NCI-H2107 treated with DMSO at 0.1 percent for 48 hours (cell line): ENCODE measurements at regions not wholly inside any gene's neighbourhood (a gene's known extent, or its start where the extent isn't known, plus 50 kb on each side); places are given as distances from the start of the nearest gene placed in this dataset.
A peak's percentile ranks its signal among the peaks of the same experiment; 100 is the strongest.
"Not testable (repeated sequence)": the region's sequence is repeated elsewhere in the genome, so short reads cannot be mapped to it uniquely, and the experiment has no call there.

Experiments used
- DNase-seq: peaks from one replicate; lab custom pipeline; 2025; ENCODE audit not compliant: unreplicated experiment; lab: John Stamatoyannopoulos, UW

- DNase-seq: no peak
Observed at GRCh38 chr9:89670801-89671434, 66.1 kb downstream of the GADD45G start.

- DNase-seq: no peak
Observed at GRCh38 chr9:89674667-89675057, 69.8 kb downstream of the GADD45G start.

DNA sequence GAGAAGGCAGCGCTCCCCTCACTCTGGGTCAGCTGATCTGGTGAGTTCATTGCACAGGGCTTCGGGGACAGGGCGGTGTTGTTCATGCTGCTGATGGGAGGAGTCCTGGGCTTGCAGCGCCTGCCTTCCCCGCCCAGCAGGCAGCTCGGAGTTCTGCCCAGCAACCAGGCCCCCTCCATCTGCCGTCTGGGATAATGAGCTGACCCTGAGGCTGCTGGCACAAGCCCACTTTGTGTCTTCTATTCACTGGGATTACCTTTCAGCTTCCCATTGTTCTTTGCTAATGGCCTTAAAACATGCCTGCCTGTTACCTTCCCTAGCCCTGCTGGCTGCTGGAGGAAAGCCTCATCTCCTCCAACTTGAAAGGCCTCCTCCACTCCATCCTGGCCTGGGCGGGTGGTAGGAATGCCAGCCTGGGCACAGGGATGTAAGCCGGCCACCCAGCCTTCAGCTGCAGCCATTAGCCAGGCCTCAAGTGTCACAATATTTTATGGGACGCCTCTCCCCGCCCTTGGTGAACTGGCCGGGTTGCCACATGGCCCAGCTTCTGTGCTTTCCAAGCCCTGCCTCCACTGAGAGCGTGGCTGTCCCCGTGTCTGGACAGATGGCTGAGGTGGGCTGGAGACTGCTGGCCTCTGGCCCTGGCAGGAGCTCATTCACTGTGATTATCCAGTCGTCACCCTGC lies 70.4 kb downstream of the GADD45G start:
- peak; percentile 92 for DNase-seq

- peak; percentile 88 for DNase-seq
Observed at GRCh38 chr9:89676281-89676680, 71.5 kb downstream of the GADD45G start.

- DNase-seq: peak; percentile 92
Observed at GRCh38 chr9:89677702-89678395, 73.0 kb downstream of the GADD45G start.

DNA sequence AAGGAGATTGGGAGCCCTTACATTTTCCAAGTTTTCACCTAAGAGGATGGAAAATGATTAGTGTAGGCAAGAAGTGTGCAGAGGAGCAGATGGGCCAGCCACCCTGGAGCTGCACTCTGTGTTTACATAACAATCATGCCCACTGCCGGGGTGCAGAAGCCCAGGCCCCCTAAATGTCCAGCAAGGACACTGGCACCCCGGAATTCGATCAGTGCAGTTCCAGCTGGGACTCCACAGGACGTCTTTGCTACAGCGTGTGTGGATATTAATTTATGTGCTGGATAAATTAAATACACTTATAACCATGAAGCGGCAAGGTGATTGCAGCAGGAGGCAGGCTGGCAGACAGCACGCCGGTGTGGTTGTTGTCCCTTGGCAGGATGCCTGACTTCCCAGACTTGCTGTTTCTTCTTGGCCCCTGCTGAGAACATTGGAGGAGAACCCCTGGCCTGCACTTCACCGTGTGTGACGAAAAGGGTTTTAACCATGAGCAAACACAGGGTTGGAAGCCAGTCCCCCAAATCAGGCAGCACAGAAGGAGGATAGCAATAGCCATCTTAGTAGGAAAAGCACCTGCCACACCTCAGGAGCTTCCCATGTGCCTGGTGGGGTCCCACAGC lies 73.7 kb downstream of the GADD45G start:
- DNase-seq: peak; percentile 93

DNA sequence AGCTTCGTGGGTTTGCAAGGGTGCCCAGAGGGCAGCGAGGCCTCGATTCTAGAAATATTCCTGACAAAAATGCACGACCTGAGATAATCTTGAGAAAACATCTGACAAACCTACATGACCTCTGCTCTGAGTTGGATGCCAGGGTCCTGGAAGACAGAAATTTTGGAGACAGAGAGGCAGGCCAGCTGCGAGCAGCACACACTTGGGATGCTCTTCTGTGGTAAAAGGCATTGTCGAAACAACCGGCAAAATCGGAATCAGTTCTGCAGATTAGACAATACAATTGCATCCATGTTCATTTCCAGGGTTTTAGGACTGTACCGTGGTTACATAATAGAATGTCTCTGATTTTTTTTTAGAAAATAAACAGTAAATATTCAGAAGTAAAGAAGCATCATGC lies 74.2 kb downstream of the GADD45G start:
- no peak for DNase-seq

DNA sequence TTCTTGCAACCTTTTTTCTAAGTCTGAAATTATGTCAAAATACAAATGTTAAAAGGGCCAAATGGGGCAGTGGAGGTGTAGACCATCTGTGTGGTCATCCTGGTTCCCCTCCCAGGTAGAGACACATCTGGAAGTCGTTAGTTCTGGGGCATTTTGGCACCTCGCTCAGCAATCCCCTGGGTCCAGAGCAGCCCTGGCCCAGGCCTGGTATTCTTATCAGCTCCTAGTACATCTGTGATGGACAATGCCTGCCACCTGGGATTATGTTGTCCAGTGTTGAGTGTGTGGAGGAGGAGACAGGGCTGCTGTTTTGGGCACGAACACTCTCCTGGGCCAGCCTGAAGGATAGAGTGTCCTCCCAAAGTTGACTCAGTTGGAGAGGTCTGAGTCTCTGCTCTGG lies 74.8 kb downstream of the GADD45G start:
- DNase-seq: no peak

DNA sequence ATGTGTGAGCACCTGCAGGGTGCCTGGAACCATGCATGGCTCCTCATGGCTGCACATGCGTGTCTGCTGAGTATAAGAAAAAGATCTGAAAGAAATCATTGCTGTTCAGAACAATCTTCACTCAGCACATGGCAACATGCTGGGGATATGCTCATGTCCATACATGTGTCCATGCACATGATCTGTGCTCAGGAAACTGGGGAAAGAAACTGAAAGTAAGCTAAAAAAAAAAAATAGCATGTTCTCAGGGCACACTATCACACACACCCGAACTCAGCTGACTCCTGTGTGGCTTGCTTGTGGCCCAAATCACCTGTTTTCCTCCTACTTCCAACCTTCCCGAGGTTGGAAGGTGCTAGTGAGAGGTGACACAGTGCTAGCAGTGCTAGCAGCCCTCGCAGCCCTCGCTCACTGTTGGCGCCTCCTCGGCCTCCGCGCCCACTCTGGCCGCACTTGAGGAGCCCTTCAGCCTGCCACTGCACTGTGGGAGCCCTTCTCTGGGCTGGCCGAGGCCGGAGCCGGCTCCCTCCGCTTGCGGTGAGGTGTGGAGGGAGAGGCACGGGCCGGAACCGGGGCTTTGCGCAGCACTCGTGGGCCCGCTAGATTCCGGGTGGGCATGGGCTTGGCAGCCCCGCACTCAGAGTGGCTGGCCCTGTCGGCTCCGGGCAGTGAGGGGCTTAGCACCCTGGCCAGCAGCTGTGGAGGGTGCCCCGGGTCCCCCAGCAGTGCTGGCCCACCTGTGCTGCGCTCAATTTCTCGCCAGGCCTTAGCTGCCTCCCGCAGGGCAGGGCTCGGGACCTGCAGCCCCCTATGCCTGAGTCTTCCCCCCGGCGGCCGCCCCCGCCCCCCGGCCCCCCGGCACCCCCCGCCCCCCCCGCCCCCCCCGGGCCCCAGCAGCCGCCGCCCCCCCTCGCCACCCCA lies 76.0 kb downstream of the GADD45G start:
- DNase-seq: no peak

DNA sequence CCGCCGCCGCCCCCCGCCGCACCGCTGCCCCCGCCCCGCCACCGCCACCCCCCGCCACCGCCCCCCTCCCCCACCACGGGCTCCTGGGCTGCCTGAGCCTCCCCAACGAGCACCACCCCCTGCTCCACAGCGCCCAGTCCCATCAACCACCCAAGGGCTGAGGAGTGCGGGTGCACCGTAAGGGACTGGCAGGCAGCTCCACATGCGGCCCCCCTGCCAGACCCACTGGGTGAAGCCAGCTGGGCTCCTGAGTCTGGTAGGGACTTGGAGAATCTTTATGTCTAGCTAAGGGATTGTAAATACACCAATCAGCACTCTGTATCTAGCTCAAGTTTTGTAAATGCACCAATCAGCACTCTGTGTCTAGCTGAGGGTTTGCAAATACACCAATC lies 76.7 kb downstream of the GADD45G start:
- DNase-seq: not testable (repeated sequence)

- DNase-seq: no peak
Observed at GRCh38 chr9:89683626-89684025, 78.8 kb downstream of the GADD45G start.

DNA sequence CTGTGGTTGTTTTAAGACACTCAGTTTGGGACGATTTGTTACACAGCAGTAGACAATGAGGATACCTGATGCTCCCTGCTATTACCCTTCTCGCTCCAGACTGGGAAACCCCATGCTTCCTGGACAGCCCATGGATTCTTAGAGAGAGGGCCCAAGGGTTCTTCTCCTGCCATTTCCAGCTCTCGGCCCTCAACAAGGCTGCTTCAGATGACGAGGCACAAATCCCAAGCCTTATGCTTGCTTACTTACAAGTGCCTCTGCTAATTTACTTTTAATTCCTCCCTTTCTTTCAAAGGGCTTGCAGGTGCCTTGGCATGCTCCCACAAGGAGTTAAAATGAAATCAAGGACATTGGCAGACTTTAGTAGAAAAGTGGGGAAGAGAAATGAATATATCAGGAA lies 79.4 kb downstream of the GADD45G start:
- DNase-seq: no peak

DNA sequence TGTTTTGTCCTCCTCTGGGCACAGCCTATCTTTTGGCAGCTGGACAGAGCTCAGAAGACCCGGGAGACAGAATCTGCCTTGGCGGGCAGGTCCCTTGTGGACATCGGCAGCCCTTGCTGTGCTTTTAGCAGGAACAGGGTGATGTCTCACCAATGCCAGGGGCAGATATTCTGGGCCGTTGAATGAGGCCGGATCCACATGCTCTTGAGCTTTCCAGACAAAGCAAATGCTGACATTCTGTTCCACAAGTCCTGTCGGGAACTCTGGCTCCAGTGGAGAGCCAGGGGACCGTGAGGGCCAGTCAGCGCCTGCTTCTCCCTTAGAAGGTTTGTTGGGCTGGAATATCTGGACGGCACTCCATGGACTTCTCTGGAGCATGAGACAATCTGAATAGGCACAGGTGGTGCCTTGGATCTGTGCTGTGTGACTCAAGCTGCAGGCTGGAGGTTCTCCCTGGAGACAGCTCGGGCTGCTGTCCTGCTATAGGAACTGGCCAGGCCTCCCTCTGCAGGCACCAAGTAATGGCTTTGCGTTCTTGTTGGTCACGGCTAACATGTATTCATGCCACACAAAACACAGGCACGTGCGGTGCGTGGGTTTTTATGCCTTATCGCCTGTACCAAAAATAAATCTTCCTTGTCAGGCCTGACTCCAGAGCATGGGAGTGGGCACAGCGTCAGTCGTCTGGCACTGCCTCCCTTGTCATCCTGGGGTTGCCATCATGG lies 80.3 kb downstream of the GADD45G start:
- DNase-seq: no peak

DNA sequence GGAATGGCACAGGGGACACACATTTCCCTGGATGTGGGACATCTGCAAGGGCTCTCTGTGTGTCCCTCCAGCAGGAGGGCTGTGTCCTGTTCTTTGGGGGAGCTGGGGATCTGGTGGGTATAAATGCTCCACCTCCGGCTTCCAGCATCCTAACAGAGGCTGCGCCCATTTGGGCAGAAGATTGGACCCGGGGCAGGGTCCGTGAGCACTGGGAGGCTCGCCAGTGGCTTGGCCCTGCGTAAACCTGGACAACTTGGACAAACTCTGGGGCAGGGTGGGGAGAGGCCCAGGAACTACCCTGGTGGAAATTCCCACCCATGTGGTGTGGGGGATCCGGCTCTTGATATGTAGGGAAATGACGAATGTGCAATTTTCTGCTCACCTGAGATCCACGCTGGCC lies 80.9 kb downstream of the GADD45G start:
- DNase-seq: no peak

DNA sequence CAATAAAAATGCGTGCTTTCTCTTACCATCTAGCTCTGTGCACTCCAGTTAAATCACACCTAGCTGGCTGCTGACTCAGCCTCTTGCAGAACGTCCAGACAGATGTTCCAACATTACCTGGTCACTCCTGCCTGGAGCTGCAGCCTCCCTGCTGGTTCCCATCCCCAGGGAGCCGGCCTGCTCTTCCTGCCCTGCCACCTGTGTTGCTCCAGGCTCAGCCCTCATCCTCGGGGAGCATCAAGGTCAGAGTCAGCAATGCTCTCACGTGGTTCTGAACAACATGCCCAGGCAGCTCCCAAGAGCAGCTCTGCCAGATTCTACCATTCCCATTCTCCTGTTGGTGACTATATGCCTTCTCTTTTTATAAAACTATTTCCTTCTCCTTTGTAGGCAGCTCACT lies 81.3 kb downstream of the GADD45G start:
- DNase-seq: peak; percentile 85

DNA sequence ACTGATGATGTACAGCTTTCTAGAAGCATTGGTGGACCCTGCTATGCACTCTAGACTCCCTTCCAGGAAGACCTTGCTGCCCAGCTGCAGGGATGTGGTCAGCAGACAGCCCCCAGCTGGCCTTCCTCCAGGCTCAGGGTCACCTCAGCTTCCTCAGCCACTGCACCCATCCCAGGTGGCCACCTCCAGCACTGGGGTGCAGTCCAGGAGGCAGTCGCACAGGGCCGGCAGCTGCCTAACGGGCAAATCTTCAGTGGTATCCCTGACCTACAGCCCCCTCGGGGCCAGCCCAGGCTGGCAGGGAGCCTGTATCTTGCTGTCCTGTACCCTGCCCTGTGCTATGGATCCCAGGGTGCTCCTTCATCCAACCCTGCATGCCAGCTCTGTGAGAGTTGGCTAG lies 81.8 kb downstream of the GADD45G start:
- DNase-seq: no peak

GRCh38 chr9:89687188-89687587 lies 82.4 kb downstream of the GADD45G start:
- peak; percentile 84 for DNase-seq

DNA sequence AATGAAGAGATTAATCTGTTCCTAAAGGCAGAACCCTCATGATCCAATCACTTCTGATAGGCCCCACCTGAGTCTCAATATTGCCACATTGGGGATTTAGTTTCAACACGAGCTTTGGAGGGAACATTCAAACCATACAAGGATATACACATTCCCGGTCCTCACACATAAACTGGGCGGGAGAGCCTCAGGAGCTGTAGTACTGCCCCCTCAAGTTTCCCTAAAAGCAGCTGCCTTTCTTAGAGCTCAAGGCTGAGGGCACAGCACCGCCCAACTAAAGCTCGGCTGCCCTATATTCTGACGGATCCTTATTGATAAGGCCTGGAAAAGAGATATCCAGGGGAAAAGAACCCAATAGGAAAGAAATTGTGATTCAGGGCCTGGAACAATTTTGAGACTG lies 83.0 kb downstream of the GADD45G start:
- no peak for DNase-seq

GRCh38 chr9:89689321-89689720 lies 84.5 kb downstream of the GADD45G start:
- DNase-seq: not testable (repeated sequence)

DNA sequence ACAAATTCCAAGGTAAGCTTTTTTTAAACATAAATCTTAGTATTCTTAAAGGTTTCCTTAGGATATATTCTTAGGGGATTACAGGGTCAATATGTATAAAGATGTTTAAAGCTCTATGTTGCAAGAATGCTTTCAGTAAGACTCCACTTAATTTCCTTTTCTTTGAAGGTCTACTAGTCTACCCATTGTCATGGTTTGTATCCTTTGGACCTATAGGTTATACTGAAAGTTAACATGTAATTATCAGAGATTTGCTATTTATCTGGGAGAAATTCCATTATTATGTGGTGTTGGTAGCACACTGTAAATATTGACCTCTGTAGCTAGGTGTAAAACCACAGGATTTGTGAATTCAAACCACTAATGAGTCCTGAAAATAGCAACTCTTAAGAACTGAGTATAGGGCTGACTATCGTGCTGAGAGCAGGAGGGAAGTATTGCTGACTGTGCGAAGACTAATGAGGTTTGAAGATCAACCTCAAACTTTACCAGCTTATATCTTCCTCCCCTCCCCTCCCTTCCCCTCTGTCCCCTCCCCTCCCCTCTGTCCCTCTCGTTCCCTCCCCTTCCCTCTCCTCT lies 85.6 kb downstream of the GADD45G start:
- no peak for DNase-seq
